ENCODE measurements at regions not wholly inside any gene's neighbourhood (a gene's known extent, or its start where the extent isn't known, plus 50 kb on each side); places are given as distances from the start of the nearest gene placed in this dataset.

DNA sequence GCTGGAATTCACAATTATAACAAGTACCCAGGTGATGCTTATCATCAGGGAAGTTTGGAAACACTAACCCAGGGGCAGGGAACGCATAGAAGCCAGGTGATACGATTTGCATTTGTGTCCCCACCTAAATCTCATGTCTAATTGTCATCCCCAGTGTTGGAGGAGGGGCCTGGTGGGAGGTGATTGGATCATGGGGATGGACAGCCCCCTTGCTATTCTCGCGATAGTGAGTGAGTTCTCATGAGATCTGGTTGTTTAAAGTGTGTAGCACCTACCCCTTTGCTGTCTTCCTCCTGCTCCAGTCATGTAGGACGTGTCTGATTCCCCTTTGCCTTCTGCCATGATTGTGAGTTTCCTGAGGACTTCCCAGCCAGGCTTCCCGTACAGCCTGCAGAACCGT is 276.3 kb downstream of the UTP18 start:
- no peak for TF ChIP-seq POLR2A (IDR thresholded peaks at IDR 0.05)
- TF ChIP-seq, protein P1, sequence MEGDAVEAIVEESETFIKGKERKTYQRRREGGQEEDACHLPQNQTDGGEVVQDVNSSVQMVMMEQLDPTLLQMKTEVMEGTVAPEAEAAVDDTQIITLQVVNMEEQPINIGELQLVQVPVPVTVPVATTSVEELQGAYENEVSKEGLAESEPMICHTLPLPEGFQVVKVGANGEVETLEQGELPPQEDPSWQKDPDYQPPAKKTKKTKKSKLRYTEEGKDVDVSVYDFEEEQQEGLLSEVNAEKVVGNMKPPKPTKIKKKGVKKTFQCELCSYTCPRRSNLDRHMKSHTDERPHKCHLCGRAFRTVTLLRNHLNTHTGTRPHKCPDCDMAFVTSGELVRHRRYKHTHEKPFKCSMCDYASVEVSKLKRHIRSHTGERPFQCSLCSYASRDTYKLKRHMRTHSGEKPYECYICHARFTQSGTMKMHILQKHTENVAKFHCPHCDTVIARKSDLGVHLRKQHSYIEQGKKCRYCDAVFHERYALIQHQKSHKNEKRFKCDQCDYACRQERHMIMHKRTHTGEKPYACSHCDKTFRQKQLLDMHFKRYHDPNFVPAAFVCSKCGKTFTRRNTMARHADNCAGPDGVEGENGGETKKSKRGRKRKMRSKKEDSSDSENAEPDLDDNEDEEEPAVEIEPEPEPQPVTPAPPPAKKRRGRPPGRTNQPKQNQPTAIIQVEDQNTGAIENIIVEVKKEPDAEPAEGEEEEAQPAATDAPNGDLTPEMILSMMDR (IDR thresholded peaks at IDR 0.05): no peak
